HTR-8/SVneo (cell line): ENCODE measurements at regions not wholly inside any gene's neighbourhood (a gene's known extent, or its start where the extent isn't known, plus 50 kb on each side); places are given as distances from the start of the nearest gene placed in this dataset.

Experiments
- DNase-seq: peaks from one replicate; pipeline ENCODE4 v3.0.0; 2011; ENCODE audit warnings: low spot score, mixed read lengths; ENCODE audit not compliant: insufficient read length
- FAIRE-seq: peaks from 2 replicates; lab custom pipeline; 2011; peaks lifted over from hg19 to GRCh38; lab: Jason Lieb, UNC

GRCh38 chr15:88403351-88403791, 63.8 kb downstream of the MRPL46 start:
- FAIRE-seq (no peak), DNase-seq (no peak)

GRCh38 chr15:88401996-88402656, 65.1 kb downstream of the MRPL46 start:
- FAIRE-seq (no peak), DNase-seq (no peak)

GRCh38 chr15:88401251-88401995, 65.8 kb downstream of the MRPL46 start:
- no peak for FAIRE-seq
- DNase-seq: no peak

GRCh38 chr15:88400591-88401250, 66.5 kb downstream of the MRPL46 start:
- DNase-seq (no peak), FAIRE-seq (no peak)

- DNase-seq: no peak
- no peak for FAIRE-seq
These were observed 67.1 kb downstream of the MRPL46 start for GRCh38 chr15:88400084-88400483.

- DNase-seq (no peak), FAIRE-seq (no peak)
These were observed 68.0 kb downstream of the MRPL46 start for GRCh38 chr15:88399021-88399685.

- DNase-seq (no peak), FAIRE-seq (no peak)
These were observed 69.2 kb downstream of the MRPL46 start for GRCh38 chr15:88398011-88398410.

GRCh38 chr15:88397506-88397905, 69.7 kb downstream of the MRPL46 start:
- FAIRE-seq (no peak), DNase-seq (no peak)

- DNase-seq (no peak), FAIRE-seq (no peak)
These were observed 71.1 kb downstream of the MRPL46 start for GRCh38 chr15:88395872-88396781.

- FAIRE-seq (no peak), DNase-seq (no peak)
These were observed 71.9 kb downstream of the MRPL46 start for GRCh38 chr15:88395241-88395640.

GRCh38 chr15:88394553-88395145, 72.5 kb downstream of the MRPL46 start:
- FAIRE-seq (no peak), DNase-seq (no peak)

- FAIRE-seq (no peak), DNase-seq (no peak)
These were observed 73.3 kb downstream of the MRPL46 start for GRCh38 chr15:88393719-88394519.

GRCh38 chr15:88391700-88392099, 75.5 kb downstream of the MRPL46 start:
- no peak for DNase-seq
- no peak for FAIRE-seq

- FAIRE-seq (no peak), DNase-seq (no peak)
These were observed 76.2 kb downstream of the MRPL46 start for GRCh38 chr15:88391006-88391405.

GRCh38 chr15:88390164-88390901, 76.9 kb downstream of the MRPL46 start:
- FAIRE-seq (no peak), DNase-seq (no peak)

- no peak for FAIRE-seq
- DNase-seq: no peak
These were observed 78.1 kb downstream of the MRPL46 start for GRCh38 chr15:88389120-88389519.

- FAIRE-seq (no peak), DNase-seq (no peak)
These were observed 78.5 kb downstream of the MRPL46 start for GRCh38 chr15:88388686-88389085.
